Loucy (cell line): ENCODE measurements at regions not wholly inside any gene's neighbourhood (a gene's known extent, or its start where the extent isn't known, plus 50 kb on each side); places are given as distances from the start of the nearest gene placed in this dataset.

Experiments
- CTCF ChIP-seq: fragments of 200-600 bp; sonication (generic); conservative IDR thresholded peaks from 2 replicates; pipeline ENCODE4 v1.5.1; 2014; ENCODE audit warnings: mild to moderate bottlenecking, antibody characterized with exemption, low read length
- EZH2phosphoT487 ChIP-seq: fragments of 200-600 bp; IDR thresholded peaks from 2 replicates; pipeline ENCODE4 v1.6.1; 2018; ENCODE audit warnings: antibody characterized with exemption, mild to moderate bottlenecking, moderate library complexity, borderline replicate concordance

GRCh38 chr22:16695261-16695660, 102.7 kb upstream of the CCT8L2 start:
- TF ChIP-seq CTCF (no peak), EZH2phosphoT487 (no peak)
